A549 (cell line): ENCODE measurements at regions not wholly inside any gene's neighbourhood (a gene's known extent, or its start where the extent isn't known, plus 50 kb on each side); places are given as distances from the start of the nearest gene placed in this dataset.

Experiments
- ATAC-seq, 2 experiments: fragments of 200-7000 bp in 1 of 2; fragments of >200 bp in 1 of 2; cut with Nextera tagmentation in 1 of 2; cut with Tn5 transposase in 1 of 2; 3 replicates each; pipeline versions ENCODE4 v1.8.0 to v1.9.1; 2018 to 2020; ENCODE audit warnings: mild to moderate bottlenecking in 1 of 2, moderate library complexity in 1 of 2
- CTCF ChIA-PET: fragments of 300-600 bp; sonication (Branson Sonifier 250); formaldehyde crosslinking; extraction: SDS; loops from one replicate; lab custom pipeline; 2021; ENCODE audit warnings: antibody characterized with exemption, inconsistent platforms; lab: Yijun Ruan, JAX
- POLR2A ChIA-PET: fragments of 350-600 bp; formaldehyde crosslinking; extraction: SDS; loops from one replicate; lab custom pipeline; 2021; ENCODE audit warnings: antibody characterized with exemption, inconsistent platforms; lab: Yijun Ruan, JAX
- DNase-seq, 2 experiments: peaks; one replicate each; pipeline versions ENCODE4 v3.0.0 to v3.0.0-alpha.2; 2011 to 2016; ENCODE audit warnings: low read depth in 1 of 2, low spot score in 1 of 2
- FAIRE-seq: peaks from 2 replicates; lab custom pipeline; 2011; peaks lifted over from hg19 to GRCh38; lab: Jason Lieb, UNC
- H3K27ac ChIP-seq, 2 experiments: fragments of >200 bp; sonication (Bioruptor Twin); formaldehyde crosslinking; 3 replicates each; pipeline ENCODE4 v1.5.1; 2016 to 2017
- H3K4me1 ChIP-seq: fragments of >200 bp; sonication (Bioruptor Twin); formaldehyde crosslinking; 3 replicates; pipeline ENCODE4 v1.6.1; 2016
- H3K4me2 ChIP-seq: fragments of >200 bp; sonication (Bioruptor Twin); formaldehyde crosslinking; 3 replicates; pipeline ENCODE4 v1.6.1; 2016
- H3K4me3 ChIP-seq: fragments of >200 bp; sonication (Bioruptor Twin); formaldehyde crosslinking; 3 replicates; pipeline ENCODE4 v1.5.1; 2016
- H3K9me3 ChIP-seq: fragments of >200 bp; sonication (Bioruptor Twin); formaldehyde crosslinking; 3 replicates; pipeline ENCODE4 v1.6.1; 2016
- BHLHE40 ChIP-seq: IDR thresholded peaks from 2 replicates; pipeline ENCODE4 v1.6.1; 2012; ENCODE audit warnings: low read depth, low read length, inconsistent platforms
- CBX8 ChIP-seq: fragments of 200-600 bp; sonication (generic); IDR thresholded peaks from 2 replicates; pipeline ENCODE4 v1.6.1; 2016
- CHD2 ChIP-seq: fragments of 150-350 bp; IDR thresholded peaks from 2 replicates; pipeline ENCODE4 v1.6.1; 2014; ENCODE audit warnings: low read length; ENCODE audit not compliant: partially characterized antibody
- FOSB ChIP-seq: fragments of 250-450 bp; sonication (Bioruptor Pico); IDR thresholded peaks from 2 replicates; pipeline ENCODE4 v1.5.0; 2020; ENCODE audit warnings: mild to moderate bottlenecking, moderate library complexity
- NPAS2 ChIP-seq: fragments of 250-450 bp; sonication (Bioruptor Pico); IDR thresholded peaks from 2 replicates; pipeline ENCODE4 v1.8.0; 2022; ENCODE audit warnings: mild to moderate bottlenecking, moderate library complexity, borderline replicate concordance
- NR3C1 ChIP-seq: fragments of >200 bp; sonication (Bioruptor Twin); formaldehyde crosslinking; IDR thresholded peaks from 3 replicates; pipeline ENCODE4 v1.6.1; 2017
- PHF8 ChIP-seq: fragments of 200-600 bp; sonication (generic); IDR thresholded peaks from 2 replicates; pipeline ENCODE4 v1.6.1; 2016; ENCODE audit warnings: low read depth, mild to moderate bottlenecking, antibody characterized with exemption, moderate library complexity, borderline replicate concordance
- RCOR1 ChIP-seq: fragments of 150-350 bp; IDR thresholded peaks from 2 replicates; pipeline ENCODE4 v1.6.1; 2014; ENCODE audit warnings: antibody characterized with exemption, low read length, low read depth
- REST ChIP-seq: fragments of 200-600 bp; sonication (generic); IDR thresholded peaks from 2 replicates; pipeline ENCODE4 v1.6.1; 2016; ENCODE audit warnings: antibody characterized with exemption, mild to moderate bottlenecking, moderate library complexity
- RFX5 ChIP-seq: fragments of 450-650 bp; IDR thresholded peaks from 2 replicates; pipeline ENCODE4 v1.7.1; 2014; ENCODE audit warnings: antibody characterized with exemption, mild to moderate bottlenecking, moderate library complexity
- SREBF2 ChIP-seq: fragments of 450-650 bp; IDR thresholded peaks from 2 replicates; pipeline ENCODE4 v1.6.1; 2014; ENCODE audit warnings: mild to moderate bottlenecking, moderate library complexity
- TFCP2L1 ChIP-seq: fragments of 250-450 bp; sonication (Bioruptor Pico); IDR thresholded peaks from 2 replicates; pipeline ENCODE4 v1.5.0; 2021; ENCODE audit warnings: mild to moderate bottlenecking
- ZC3H11A ChIP-seq: fragments of 450-650 bp; IDR thresholded peaks from 2 replicates; pipeline ENCODE4 v1.6.1; 2014; ENCODE audit warnings: antibody characterized with exemption, mild to moderate bottlenecking
- ZFP36 ChIP-seq: fragments of 450-650 bp; IDR thresholded peaks from 2 replicates; pipeline ENCODE4 v1.6.1; 2014; ENCODE audit warnings: borderline replicate concordance; ENCODE audit not compliant: partially characterized antibody
- ZNF302 ChIP-seq: fragments of 250-450 bp; sonication (Bioruptor Pico); IDR thresholded peaks from 2 replicates; pipeline ENCODE4 v1.9.0; 2021; ENCODE audit warnings: inconsistent platforms, mild to moderate bottlenecking, moderate library complexity
- ZSCAN20 ChIP-seq: fragments of 250-450 bp; sonication (Bioruptor Pico); IDR thresholded peaks from 2 replicates; pipeline ENCODE4 v1.8.0; 2022; ENCODE audit warnings: mild to moderate bottlenecking, moderate library complexity
- WGBS: methylation state at CpG from one replicate; pipeline ENCODE4 v1.1.6; 2017; ENCODE audit errors: missing lambda C conversion rate; 5-methylcytosine and 5-hydroxymethylcytosine counted together
- TF ChIP-seq, protein P1 (sequence below): IDR thresholded peaks from 2 replicates; pipeline ENCODE4 v1.6.1; 2012

DNA sequence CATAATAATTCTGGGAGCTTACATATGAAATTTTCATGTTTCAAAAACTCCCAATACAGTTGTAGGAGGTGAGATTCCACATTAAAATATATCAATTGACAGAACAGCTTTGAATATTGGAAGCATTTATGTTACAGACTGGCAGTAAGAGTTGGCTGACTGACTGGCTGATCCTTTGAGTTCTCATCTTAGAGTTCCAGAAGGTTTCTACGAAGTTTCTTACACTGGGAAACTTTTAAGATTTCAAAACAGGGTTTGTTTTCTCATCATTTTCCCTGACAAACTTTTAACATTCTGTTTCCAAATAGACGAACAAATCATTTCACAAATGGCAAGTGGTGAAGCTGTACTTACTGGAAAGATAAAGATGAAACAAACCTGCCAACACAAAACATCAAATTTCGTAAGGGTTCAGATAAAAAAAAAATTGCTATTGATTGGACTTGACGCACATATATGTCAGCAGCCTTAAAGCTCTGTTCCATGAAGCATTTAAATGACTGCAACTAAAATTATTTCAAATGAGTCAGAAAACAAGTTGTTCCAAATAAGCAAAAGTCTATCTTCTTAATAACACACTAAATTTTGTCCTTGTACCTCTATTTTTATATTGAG, 243.5 kb downstream of the SUCLA2 start (continued):
- no peak for TF ChIP-seq REST
- TF ChIP-seq ZSCAN20 (CRISPR knock-in tag), result no peak
- TF ChIP-seq RFX5, result no peak
- TF ChIP-seq FOSB (CRISPR knock-in tag), result no peak
- no peak for TF ChIP-seq ZFP36

- no peaks in the 10 kb centered on the region for H3K9me3 ChIP-seq
- no peak overlapping the region for H3K4me2 ChIP-seq
- FAIRE-seq (no peak), DNase-seq (no peak), ATAC-seq (no peak)
- no peak for TF ChIP-seq CHD2
- no peak for TF ChIP-seq TFCP2L1 (CRISPR knock-in tag)
- no peak for TF ChIP-seq ZC3H11A
- TF ChIP-seq PHF8, result no peak
- TF ChIP-seq NPAS2 (CRISPR knock-in tag), result no peak
- no peak for TF ChIP-seq REST
- TF ChIP-seq RCOR1, result no peak
- no peak for TF ChIP-seq BHLHE40
- no peak for TF ChIP-seq CBX8
- TF ChIP-seq SREBF2, result no peak
- TF ChIP-seq ZSCAN20 (CRISPR knock-in tag), result no peak
- no peak for TF ChIP-seq NR3C1
- TF ChIP-seq, protein P1, sequence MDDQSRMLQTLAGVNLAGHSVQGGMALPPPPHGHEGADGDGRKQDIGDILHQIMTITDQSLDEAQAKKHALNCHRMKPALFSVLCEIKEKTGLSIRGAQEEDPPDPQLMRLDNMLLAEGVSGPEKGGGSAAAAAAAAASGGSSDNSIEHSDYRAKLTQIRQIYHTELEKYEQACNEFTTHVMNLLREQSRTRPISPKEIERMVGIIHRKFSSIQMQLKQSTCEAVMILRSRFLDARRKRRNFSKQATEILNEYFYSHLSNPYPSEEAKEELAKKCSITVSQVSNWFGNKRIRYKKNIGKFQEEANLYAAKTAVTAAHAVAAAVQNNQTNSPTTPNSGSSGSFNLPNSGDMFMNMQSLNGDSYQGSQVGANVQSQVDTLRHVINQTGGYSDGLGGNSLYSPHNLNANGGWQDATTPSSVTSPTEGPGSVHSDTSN, result no peak
- TF ChIP-seq ZNF302 (CRISPR knock-in tag), result no peak
- no peak overlapping the region for H3K4me3 ChIP-seq
- CTCF ChIA-PET, result interaction anchor here (0.6 kb wide), 1 partner anchor 740 kb away, joined by 3 read pairs; no protein-coding TSS in a partner anchor
- no peak overlapping the region for H3K27ac ChIP-seq
- H3K4me1 ChIP-seq, result no peaks in the 10 kb centered on the region
- WGBS, result 20% methylated on average over 6 of the region's 6 CpGs
- POLR2A ChIA-PET, result no interaction called here
Measured at GRCh38 chr13:47747901-47748300, 253.2 kb downstream of the SUCLA2 start.
